Calu3 (cell line): ENCODE measurements at regions not wholly inside any gene's neighbourhood (a gene's known extent, or its start where the extent isn't known, plus 50 kb on each side); places are given as distances from the start of the nearest gene placed in this dataset.
"Not testable (repeated sequence)": the region's sequence is repeated elsewhere in the genome, so short reads cannot be mapped to it uniquely, and the experiment has no call there.

Experiments used
- BruUV-seq: library from RNA; stranded (reverse); fragments of 400-500 nt; replicated peaks from 2 replicates; lab custom pipeline; 2021; lab: Mats Ljungman, UMichigan
- CTCF ChIA-PET: fragments of 300-600 bp; sonication (Branson Sonifier 250); formaldehyde crosslinking; loops from one replicate; lab custom pipeline; 2022; ENCODE audit warnings: antibody characterized with exemption; lab: Charles Lee
- DNase-seq: peaks from one replicate; pipeline ENCODE4 v3.0.0; 2022
- H3K27ac Mint-ChIP-seq: one replicate; pipeline ENCODE4 v1.8.0; 2022; ENCODE audit warnings: mixed read lengths; ENCODE audit not compliant: unreplicated experiment
- H3K27me3 Mint-ChIP-seq: one replicate; pipeline ENCODE4 v1.8.0; 2022; ENCODE audit warnings: mixed read lengths; ENCODE audit not compliant: unreplicated experiment
- H3K36me3 Mint-ChIP-seq: one replicate; pipeline ENCODE4 v1.8.0; 2022; ENCODE audit warnings: mild to moderate bottlenecking, moderate library complexity, mixed read lengths; ENCODE audit not compliant: insufficient read depth, unreplicated experiment
- H3K4me1 Mint-ChIP-seq: one replicate; pipeline ENCODE4 v1.8.0; 2022; ENCODE audit warnings: mild to moderate bottlenecking, low read depth, mixed read lengths; ENCODE audit not compliant: unreplicated experiment
- H3K4me3 Mint-ChIP-seq: one replicate; pipeline ENCODE4 v1.8.0; 2022; ENCODE audit warnings: mild to moderate bottlenecking, low read depth, moderate library complexity, mixed read lengths; ENCODE audit not compliant: unreplicated experiment
- H3K9me3 Mint-ChIP-seq: one replicate; pipeline ENCODE4 v1.8.0; 2022; ENCODE audit warnings: low read depth, mixed read lengths; ENCODE audit not compliant: unreplicated experiment
- intact Hi-C: fragments of 100-400 bp; cut with micrococcal nuclease; formaldehyde crosslinking; loops from one replicate; pipeline ENCODE4 v1.10.0; 2022; ENCODE audit not compliant: unreplicated experiment
- TF ChIP-seq, protein P1 (sequence below): fragments of 200-600 bp; IDR thresholded peaks from one replicate; pipeline ENCODE4 v1.8.0; 2022; ENCODE audit warnings: antibody characterized with exemption; ENCODE audit not compliant: unreplicated experiment

GRCh38 chr10:6787718-6788117 lies 207.6 kb upstream of the PRKCQ start:
- no peak overlapping the region for H3K27ac Mint-ChIP-seq
- DNase-seq = no peak
- H3K27me3 Mint-ChIP-seq = no peaks in the 10 kb centered on the region
- TF ChIP-seq, protein P1, sequence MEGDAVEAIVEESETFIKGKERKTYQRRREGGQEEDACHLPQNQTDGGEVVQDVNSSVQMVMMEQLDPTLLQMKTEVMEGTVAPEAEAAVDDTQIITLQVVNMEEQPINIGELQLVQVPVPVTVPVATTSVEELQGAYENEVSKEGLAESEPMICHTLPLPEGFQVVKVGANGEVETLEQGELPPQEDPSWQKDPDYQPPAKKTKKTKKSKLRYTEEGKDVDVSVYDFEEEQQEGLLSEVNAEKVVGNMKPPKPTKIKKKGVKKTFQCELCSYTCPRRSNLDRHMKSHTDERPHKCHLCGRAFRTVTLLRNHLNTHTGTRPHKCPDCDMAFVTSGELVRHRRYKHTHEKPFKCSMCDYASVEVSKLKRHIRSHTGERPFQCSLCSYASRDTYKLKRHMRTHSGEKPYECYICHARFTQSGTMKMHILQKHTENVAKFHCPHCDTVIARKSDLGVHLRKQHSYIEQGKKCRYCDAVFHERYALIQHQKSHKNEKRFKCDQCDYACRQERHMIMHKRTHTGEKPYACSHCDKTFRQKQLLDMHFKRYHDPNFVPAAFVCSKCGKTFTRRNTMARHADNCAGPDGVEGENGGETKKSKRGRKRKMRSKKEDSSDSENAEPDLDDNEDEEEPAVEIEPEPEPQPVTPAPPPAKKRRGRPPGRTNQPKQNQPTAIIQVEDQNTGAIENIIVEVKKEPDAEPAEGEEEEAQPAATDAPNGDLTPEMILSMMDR = no peak
- CTCF ChIA-PET = no interaction called here
- H3K36me3 Mint-ChIP-seq = no peaks in the 10 kb centered on the region
- no peaks in the 10 kb centered on the region for H3K4me1 Mint-ChIP-seq
- H3K4me3 Mint-ChIP-seq = no peak overlapping the region
- intact Hi-C loops = no loop called here
- no peaks in the 10 kb centered on the region for H3K9me3 Mint-ChIP-seq
- no TSS peak for BruUV-seq

GRCh38 chr10:6787091-6787490 lies 207.0 kb upstream of the PRKCQ start:
- Mint-ChIP-seq H3K9me3 (no peaks in the 10 kb centered on the region), H3K27ac (no peak overlapping the region), H3K36me3 (no peaks in the 10 kb centered on the region), H3K4me1 (no peaks in the 10 kb centered on the region), H3K27me3 (no peaks in the 10 kb centered on the region), H3K4me3 (no peak overlapping the region)
- CTCF ChIA-PET = no interaction called here
- DNase-seq = no peak
- no TSS peak for BruUV-seq
- intact Hi-C loops = no loop called here
- TF ChIP-seq, protein P1 = no peak

DNA sequence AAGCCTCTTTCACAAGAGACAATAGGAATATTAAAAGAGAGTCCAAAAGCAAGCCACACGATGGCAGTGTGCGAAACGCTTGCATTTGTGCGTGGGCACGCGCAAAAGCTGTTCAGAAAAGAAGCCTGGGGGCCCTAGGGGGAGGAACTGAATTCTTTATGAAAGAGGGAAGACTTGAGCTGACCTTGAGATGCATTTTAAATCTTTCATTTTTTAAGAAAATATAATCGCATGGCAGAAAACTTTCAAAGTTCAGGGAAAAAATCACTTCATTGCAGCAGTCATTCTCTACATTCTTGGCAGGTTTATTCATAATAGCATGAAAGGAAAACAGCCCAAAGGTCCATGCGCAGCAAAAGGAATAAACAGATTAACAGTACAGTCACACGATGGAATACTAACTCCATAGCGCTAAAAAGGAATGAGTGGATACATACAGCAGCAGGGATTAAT lies 206.5 kb upstream of the PRKCQ start:
- TF ChIP-seq, protein P1 = no peak
- intact Hi-C loops = no loop called here
- H3K27me3 Mint-ChIP-seq = no peaks in the 10 kb centered on the region
- no peak overlapping the region for H3K4me3 Mint-ChIP-seq
- H3K27ac Mint-ChIP-seq = no peak overlapping the region
- no TSS peak for BruUV-seq
- no peak for DNase-seq
- CTCF ChIA-PET = no interaction called here
- H3K9me3 Mint-ChIP-seq = no peaks in the 10 kb centered on the region
- H3K4me1 Mint-ChIP-seq = no peaks in the 10 kb centered on the region
- no peaks in the 10 kb centered on the region for H3K36me3 Mint-ChIP-seq

GRCh38 chr10:6784429-6784828 lies 204.4 kb upstream of the PRKCQ start:
- H3K36me3 Mint-ChIP-seq, intact Hi-C loops, H3K4me3 Mint-ChIP-seq, H3K9me3 Mint-ChIP-seq, H3K27ac Mint-ChIP-seq, DNase-seq, CTCF ChIA-PET, H3K27me3 Mint-ChIP-seq, BruUV-seq: not testable (repeated sequence)
- peaks cover 12% of the 10 kb centered on the region for H3K4me1 Mint-ChIP-seq

DNA sequence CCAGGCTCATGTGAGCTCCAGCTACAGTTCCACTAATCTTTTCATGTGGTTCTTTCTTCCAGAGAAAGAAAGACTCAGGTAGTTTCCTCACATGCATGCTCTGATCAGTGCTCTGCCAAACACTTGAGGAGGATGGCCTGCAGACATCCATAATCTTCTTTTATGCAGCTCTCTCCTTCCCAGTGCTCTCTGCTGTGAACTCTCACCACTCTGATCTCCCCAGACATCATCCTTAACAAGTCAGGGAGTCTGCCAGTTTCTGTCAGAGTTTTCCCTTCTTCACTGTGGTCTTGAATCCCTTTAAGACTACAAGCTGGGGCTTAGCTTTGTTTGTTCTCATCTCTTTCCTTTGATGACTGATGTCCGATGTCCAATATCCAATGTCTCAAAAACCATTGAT lies 203.4 kb upstream of the PRKCQ start:
- Mint-ChIP-seq H3K27ac (no peak overlapping the region), H3K27me3 (no peaks in the 10 kb centered on the region), H3K9me3 (peaks cover under 1% of the 10 kb centered on the region), H3K4me3 (no peak overlapping the region), H3K36me3 (peaks cover 8% of the 10 kb centered on the region), H3K4me1 (peaks cover 22% of the 10 kb centered on the region)
- TF ChIP-seq, protein P1 = no peak
- CTCF ChIA-PET = no interaction called here
- DNase-seq = no peak
- intact Hi-C loops = no loop called here
- BruUV-seq = no TSS peak
